Body of pancreas (tissue), 4 donors: ENCODE measurements at regions not wholly inside any gene's neighbourhood (a gene's known extent, or its start where the extent isn't known, plus 50 kb on each side); places are given as distances from the start of the nearest gene placed in this dataset.

Source experiments
- ATAC-seq: fragments of 150-250 bp; one replicate; pipeline ENCODE4 v1.9.1; 2016
- DNase-seq, 4 donors: peaks; one replicate each; pipeline ENCODE4 v3.0.0-alpha.2; 2019
- H3K27ac ChIP-seq, 4 donors: fragments of 200-600 bp; sonication (generic); 1 replicate in 3 of 4; 2 replicates in 1 of 4; pipeline versions ENCODE4 v1.5.1 to v1.6.1; 2016 to 2019; ENCODE audit warnings: mild to moderate bottlenecking in 1 of 4, mixed read lengths in 1 of 4, moderate library complexity in 1 of 4
- H3K27me3 ChIP-seq, 2 donors: fragments of 200-600 bp; sonication (generic); one replicate each; pipeline ENCODE4 v1.6.0; 2016; ENCODE audit warnings: mild to moderate bottlenecking in 1 of 2
- H3K36me3 ChIP-seq, 2 donors: fragments of 200-600 bp; sonication (generic); replicated peaks in 1 of 2; 2 replicates each; pipeline ENCODE4 v1.5.1; 2016; ENCODE audit warnings: low read depth in 2 of 2; ENCODE audit not compliant: insufficient read depth in 1 of 2
- H3K4me1 ChIP-seq: fragments of 200-600 bp; sonication (generic); one replicate; pipeline ENCODE4 v1.6.0; 2016
- H3K4me3 ChIP-seq, 2 donors: fragments of 200-600 bp; sonication (generic); 1 replicate in 1 of 2; 2 replicates in 1 of 2; pipeline ENCODE4 v1.5.1; 2016 to 2019
- H3K9me3 ChIP-seq, 3 donors: fragments of 200-600 bp; sonication (generic); 1 replicate in 2 of 3; 2 replicates in 1 of 3; pipeline ENCODE4 v1.5.1; 2016
- CTCF ChIP-seq, 7 experiments: fragments of 450-650 bp in 4 of 7; fragments of 200-600 bp in 3 of 7; sonication (generic) in 3 of 7; IDR thresholded peaks; one replicate each; pipeline ENCODE4 v1.5.1; 2016 to 2019; ENCODE audit warnings: antibody characterized with exemption in 7 of 7
- POLR2A ChIP-seq, 3 donors: fragments of 450-650 bp; IDR thresholded peaks; one replicate each; pipeline ENCODE4 v1.6.1; 2016; ENCODE audit warnings: antibody characterized with exemption in 3 of 3, mild to moderate bottlenecking in 2 of 3
- whole genome bisulfite sequencing, 2 donors: methylation state at CpG; one replicate each; pipeline ENCODE4 v1.1.5; 2017; 5-methylcytosine and 5-hydroxymethylcytosine counted together
- intact Hi-C: fragments of 100-400 bp; cut with DNase I; formaldehyde crosslinking; loops from one replicate; pipeline ENCODE4 v1.15.1; 2023

DNA sequence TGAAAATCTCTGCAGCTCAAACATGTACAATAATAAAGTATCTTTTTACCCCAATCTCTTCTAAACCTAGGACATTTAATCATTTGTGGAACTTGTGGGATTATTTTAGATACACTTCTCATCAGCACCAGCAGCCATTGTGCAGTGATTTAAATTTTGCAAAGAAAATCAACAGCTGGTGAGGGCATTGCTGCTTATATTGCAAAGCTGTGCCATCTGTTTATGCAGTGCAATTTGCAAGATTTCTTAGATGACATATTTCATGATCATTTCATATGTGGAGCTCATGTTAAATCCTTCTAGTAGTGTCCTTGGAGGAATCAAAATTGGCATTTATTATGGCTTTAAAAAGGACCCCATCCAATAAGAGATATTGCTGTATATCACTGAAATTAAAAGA is 320.7 kb downstream of the BTG1 start:
- DNase-seq, result no peak
- Histone ChIP-seq H3K9me3 (no peaks in the 10 kb centered on the region), H3K4me3 (no peak overlapping the region), H3K4me1 (peaks cover under 1% of the 10 kb centered on the region), H3K36me3 (no peaks in the 10 kb centered on the region), H3K27me3 (no peaks in the 10 kb centered on the region), H3K27ac (no peak overlapping the region)
- TF ChIP-seq POLR2A (IDR thresholded peaks at IDR 0.05), result no peak
- no peak for ATAC-seq
- intact Hi-C loops, result no loop called here

- no peak for TF ChIP-seq POLR2A (IDR thresholded peaks at IDR 0.05)
- no peak for TF ChIP-seq CTCF (IDR thresholded peaks at IDR 0.05)
- Histone ChIP-seq H3K9me3 (no peaks in the 10 kb centered on the region), H3K4me1 (peaks cover 32% of the 10 kb centered on the region), H3K4me3 (no peak overlapping the region), H3K36me3 (no peaks in the 10 kb centered on the region), H3K27ac (peak overlapping the region; percentile 29 to 48 (median 38)), H3K27me3 (no peaks in the 10 kb centered on the region)
- ATAC-seq (peak; percentile 79), DNase-seq (peak; percentile 26 to 70 (median 68))
- intact Hi-C loops, result no loop called here
Observed at GRCh38 chr12:91819132-91819447, 326.6 kb downstream of the BTG1 start.

- DNase-seq (peak in 2 of 4 donors; percentile 34 to 36), ATAC-seq (peak; percentile 74)
- H3K4me3 ChIP-seq, result no peak overlapping the region
- no peaks in the 10 kb centered on the region for H3K36me3 ChIP-seq
- TF ChIP-seq CTCF (IDR thresholded peaks at IDR 0.05) (no peak), POLR2A (IDR thresholded peaks at IDR 0.05) (no peak)
- WGBS, 2 donors, result 59 to 64% methylated on average over 2 of the region's 2 CpGs
- H3K4me1 ChIP-seq, result peaks cover 32% of the 10 kb centered on the region
- H3K27me3 ChIP-seq, result no peaks in the 10 kb centered on the region
- peak overlapping the region; percentile 29 to 48 (median 38) for H3K27ac ChIP-seq
- intact Hi-C loops, result no loop called here
- H3K9me3 ChIP-seq, result no peaks in the 10 kb centered on the region
Observed at GRCh38 chr12:91818227-91819131, 327.2 kb downstream of the BTG1 start.

DNA sequence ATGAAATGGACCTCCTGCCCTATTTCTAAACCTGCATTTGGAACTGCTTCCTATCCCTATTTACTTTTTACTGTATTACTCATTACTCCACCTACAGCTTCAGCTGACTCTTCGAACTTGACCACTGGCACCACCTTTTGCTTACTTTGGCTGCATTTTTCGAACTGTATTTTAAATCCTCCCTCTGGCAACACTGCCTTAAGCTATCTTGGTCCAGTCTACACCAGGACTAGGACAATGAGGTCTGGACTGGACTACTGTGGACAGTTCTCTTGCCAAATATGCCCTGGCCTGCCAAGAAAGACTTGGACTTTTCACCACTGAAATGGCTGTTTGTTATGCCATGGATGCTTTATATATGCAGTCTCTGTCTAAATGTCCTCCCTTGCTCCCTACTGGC is 328.1 kb downstream of the BTG1 start:
- peaks cover 32% of the 10 kb centered on the region for H3K4me1 ChIP-seq
- WGBS, 2 donors, result 21 to 27% methylated on average over 2 of the region's 2 CpGs
- DNase-seq (peak; percentile 17 to 60 (median 25)), ATAC-seq (peak; percentile 60)
- no peak overlapping the region for H3K4me3 ChIP-seq
- peak overlapping the region in 2 of 4 donors; percentile 30 to 35 for H3K27ac ChIP-seq
- intact Hi-C loops, result no loop called here
- H3K9me3 ChIP-seq, result no peaks in the 10 kb centered on the region
- H3K27me3 ChIP-seq, result no peaks in the 10 kb centered on the region
- H3K36me3 ChIP-seq, result no peaks in the 10 kb centered on the region
- TF ChIP-seq CTCF (IDR thresholded peaks at IDR 0.05) (peak in 3 of 7 experiments; percentile 8 to 23 (median 9)), POLR2A (IDR thresholded peaks at IDR 0.05) (no peak)

DNA sequence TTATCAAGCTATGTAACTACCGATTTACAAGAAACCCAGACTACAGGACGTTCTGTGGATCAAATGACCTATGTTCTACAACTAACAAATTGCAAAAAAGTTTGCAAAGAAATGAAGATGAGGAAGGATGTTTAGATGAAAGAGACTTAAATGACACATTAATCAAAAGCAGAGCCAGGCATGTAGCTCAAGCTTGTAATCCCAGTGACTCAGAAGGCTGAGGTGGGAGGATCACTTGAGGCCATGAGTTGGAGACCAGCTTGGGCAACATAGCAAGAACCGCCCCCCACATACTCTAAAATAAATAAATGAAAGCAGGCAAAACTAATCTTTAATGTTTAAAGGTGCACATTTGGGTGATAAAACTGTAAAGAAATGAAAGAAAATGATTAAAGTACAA is 331.9 kb downstream of the BTG1 start:
- Histone ChIP-seq H3K27ac (no peak overlapping the region), H3K4me3 (no peak overlapping the region), H3K36me3 (no peaks in the 10 kb centered on the region), H3K9me3 (no peaks in the 10 kb centered on the region), H3K27me3 (no peaks in the 10 kb centered on the region), H3K4me1 (peaks cover 22% of the 10 kb centered on the region)
- no peak for ATAC-seq
- DNase-seq, result no peak
- TF ChIP-seq CTCF (IDR thresholded peaks at IDR 0.05) (no peak), POLR2A (IDR thresholded peaks at IDR 0.05) (no peak)
- WGBS, 2 donors, result 88 to 94% methylated on average over 3 of the region's 3 CpGs
- intact Hi-C loops, result no loop called here
